Dendritic cell treated with granulocyte-macrophage colony-stimulating factor and Interleukin-4, amounts not matched to agents 40 ng/mL and 50 ng/mL, for 4 days (primary cell): ENCODE measurements at regions not wholly inside any gene's neighbourhood (a gene's known extent, or its start where the extent isn't known, plus 50 kb on each side); places are given as distances from the start of the nearest gene placed in this dataset.

ENCODE experiments used
- H3K27ac Mint-ChIP-seq: one replicate; pipeline ENCODE4 v1.8.0; 2022; ENCODE audit warnings: mild to moderate bottlenecking, mixed read lengths
- H3K27me3 Mint-ChIP-seq: one replicate; pipeline ENCODE4 v1.8.0; 2022; ENCODE audit warnings: mild to moderate bottlenecking, mixed read lengths
- H3K36me3 Mint-ChIP-seq: one replicate; pipeline ENCODE4 v1.8.0; 2022; ENCODE audit warnings: low read depth, mixed read lengths
- H3K4me1 Mint-ChIP-seq: one replicate; pipeline ENCODE4 v1.8.0; 2022; ENCODE audit warnings: low read depth, mixed read lengths
- H3K4me3 Mint-ChIP-seq: one replicate; pipeline ENCODE4 v1.8.0; 2022; ENCODE audit warnings: mild to moderate bottlenecking, moderate library complexity, mixed read lengths
- H3K9me3 Mint-ChIP-seq: one replicate; pipeline ENCODE4 v1.8.0; 2022; ENCODE audit warnings: mixed read lengths
- intact Hi-C: fragments of 100-400 bp; cut with micrococcal nuclease; formaldehyde crosslinking; loops from one replicate; pipeline ENCODE4 v1.15.0; 2022

DNA sequence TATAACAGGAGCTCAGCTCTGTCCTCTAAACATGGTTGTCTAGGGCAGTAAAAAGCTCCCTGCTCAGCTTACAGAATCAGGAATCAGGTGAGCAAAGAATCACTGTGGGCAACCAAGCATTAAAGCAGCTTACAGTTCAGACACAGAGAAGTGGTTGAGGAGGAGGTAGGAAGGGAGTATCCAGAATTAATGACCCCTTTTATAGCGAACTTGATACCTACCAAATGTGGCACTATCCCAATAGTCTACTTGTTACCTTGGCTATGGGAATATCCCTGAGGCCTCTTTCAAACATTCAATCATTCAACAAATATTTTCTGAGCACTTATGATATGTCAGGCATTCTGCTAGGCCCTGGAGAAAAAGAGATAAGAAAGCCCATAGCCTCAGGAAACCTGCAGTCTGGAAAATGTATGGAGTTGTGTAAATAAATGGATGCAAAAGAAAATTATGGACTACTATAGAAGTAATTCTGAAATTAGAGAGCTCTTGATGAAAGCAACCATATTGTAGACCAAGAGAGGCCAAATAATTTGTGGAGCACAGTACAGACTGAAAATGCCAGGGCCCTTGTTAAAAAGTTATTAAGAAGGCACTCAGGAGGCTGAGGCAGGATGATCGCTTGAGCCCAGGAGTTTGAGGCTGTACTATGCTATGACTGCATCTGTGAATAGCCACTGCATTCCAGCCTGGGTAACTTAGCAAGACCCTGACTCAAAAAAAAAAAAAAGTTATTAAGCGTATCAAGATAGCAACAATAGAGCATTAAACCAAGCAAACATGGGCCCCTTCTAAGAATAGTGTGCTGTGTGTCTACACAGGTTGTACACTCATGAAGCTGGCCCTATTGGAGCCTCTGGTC, 134.0 kb upstream of the CPSF6 start:
- Mint-ChIP-seq H3K4me3 (no peak overlapping the region), H3K4me1 (peaks cover 19% of the 10 kb centered on the region), H3K27ac (no peak overlapping the region), H3K9me3 (no peaks in the 10 kb centered on the region), H3K27me3 (no peaks in the 10 kb centered on the region), H3K36me3 (no peaks in the 10 kb centered on the region)
- intact Hi-C loops = no loop called here

DNA sequence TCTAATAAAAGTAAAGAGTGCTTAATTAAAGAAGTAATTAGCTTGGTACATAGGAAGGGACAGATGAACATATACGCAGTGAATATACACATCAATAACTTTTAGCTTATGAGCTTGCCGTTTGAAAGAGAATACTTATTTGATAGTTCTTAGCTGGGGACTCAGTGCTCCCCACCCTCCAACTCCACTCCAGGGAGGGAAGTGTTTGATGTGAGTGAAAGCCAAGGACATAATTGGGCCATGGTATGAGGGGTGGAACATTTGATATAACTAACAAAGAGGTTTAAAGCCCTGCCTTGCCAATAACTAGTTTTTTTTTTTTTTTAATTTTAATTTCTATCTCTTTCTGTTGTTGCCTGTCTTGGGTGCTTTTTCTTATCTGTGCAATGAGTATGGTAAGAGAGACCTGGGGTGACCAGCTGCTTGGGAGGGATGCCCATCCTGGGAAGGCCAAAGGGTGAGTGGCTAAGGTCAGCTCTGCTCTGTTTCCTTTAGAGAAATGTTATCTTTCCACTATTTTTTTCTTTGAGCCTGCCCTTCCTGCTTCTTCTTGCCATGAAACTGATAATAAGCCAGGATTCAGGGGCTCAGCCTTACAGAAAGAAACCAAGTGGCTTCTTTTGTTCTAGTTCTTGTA, 132.8 kb upstream of the CPSF6 start:
- H3K27ac Mint-ChIP-seq = no peak overlapping the region
- H3K36me3 Mint-ChIP-seq = no peaks in the 10 kb centered on the region
- intact Hi-C loops = no loop called here
- peaks cover 19% of the 10 kb centered on the region for H3K4me1 Mint-ChIP-seq
- no peak overlapping the region for H3K4me3 Mint-ChIP-seq
- no peaks in the 10 kb centered on the region for H3K9me3 Mint-ChIP-seq
- H3K27me3 Mint-ChIP-seq = no peaks in the 10 kb centered on the region

- H3K27me3 Mint-ChIP-seq = no peaks in the 10 kb centered on the region
- H3K4me3 Mint-ChIP-seq = no peak overlapping the region
- intact Hi-C loops = no loop called here
- no peak overlapping the region for H3K27ac Mint-ChIP-seq
- no peaks in the 10 kb centered on the region for H3K36me3 Mint-ChIP-seq
- no peaks in the 10 kb centered on the region for H3K9me3 Mint-ChIP-seq
- peaks cover 12% of the 10 kb centered on the region for H3K4me1 Mint-ChIP-seq
Measured at GRCh38 chr12:69107541-69107940, 131.8 kb upstream of the CPSF6 start.

DNA sequence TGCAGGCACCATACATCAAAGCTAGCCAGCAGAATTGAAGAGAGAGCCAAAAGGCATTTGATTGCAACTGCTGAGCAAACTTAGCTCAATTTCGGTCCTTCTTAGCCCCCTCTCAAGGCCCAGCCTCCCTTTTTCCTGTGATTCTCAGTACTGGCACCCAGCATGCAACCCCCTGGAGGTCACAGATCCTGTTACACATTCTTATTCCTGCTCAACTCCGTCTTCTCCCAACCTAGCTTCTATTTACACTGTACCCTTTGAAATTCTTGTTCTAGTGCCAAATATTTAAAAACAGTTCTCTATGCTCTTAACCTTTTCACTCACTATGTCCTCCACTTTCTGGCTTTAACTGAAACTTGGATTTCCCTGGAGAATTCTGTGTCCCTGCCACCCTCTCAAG, 131.3 kb upstream of the CPSF6 start:
- Mint-ChIP-seq H3K36me3 (no peaks in the 10 kb centered on the region), H3K27me3 (no peaks in the 10 kb centered on the region), H3K4me1 (peaks cover 7% of the 10 kb centered on the region), H3K27ac (no peak overlapping the region), H3K4me3 (no peak overlapping the region), H3K9me3 (no peaks in the 10 kb centered on the region)
- intact Hi-C loops = no loop called here

DNA sequence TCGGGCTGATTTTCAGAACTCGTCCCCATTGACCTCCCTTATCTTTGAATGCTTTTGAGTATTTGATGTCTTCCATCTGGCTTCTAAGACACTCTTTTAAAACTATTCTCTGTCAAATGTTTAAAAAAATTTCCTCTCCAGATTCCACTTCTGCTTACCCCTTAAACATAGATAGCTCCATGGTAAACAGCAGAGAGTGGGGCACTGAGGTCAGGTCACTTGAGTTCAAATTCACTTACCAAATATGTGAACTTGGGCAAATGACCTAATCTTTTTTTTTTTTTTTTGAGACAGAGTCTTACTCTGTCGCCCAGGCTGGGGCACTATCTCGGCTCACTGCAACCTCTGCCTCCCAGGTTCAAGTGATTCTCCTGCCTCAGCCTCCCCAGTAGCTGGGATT, 126.8 kb upstream of the CPSF6 start:
- intact Hi-C loops = no loop called here
- Mint-ChIP-seq H3K9me3 (peaks cover 9% of the 10 kb centered on the region), H3K4me1 (peaks cover 17% of the 10 kb centered on the region), H3K4me3 (no peak overlapping the region), H3K27me3 (no peaks in the 10 kb centered on the region), H3K36me3 (no peaks in the 10 kb centered on the region), H3K27ac (no peak overlapping the region)

DNA sequence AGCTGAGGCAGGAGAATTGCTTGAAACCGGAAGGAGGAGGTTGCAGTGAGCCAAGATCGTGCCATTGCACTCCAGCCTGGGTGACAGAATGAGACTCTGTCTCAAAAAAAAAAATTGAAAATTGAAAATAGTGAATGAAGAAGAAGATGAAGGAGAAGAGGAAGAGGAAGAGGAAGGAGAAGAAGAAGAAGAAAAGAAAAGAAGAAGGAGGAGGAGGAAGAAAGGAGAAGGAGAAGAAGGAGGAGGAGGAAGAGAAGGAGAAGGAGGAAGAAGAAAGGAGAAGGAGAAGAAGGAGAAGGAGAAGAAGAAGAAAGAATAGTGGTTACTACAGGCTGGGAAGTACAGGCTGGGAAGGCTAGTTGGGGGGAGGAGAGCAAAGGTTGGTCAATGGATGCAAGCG, 124.3 kb upstream of the CPSF6 start:
- Mint-ChIP-seq H3K9me3 (peaks cover 9% of the 10 kb centered on the region), H3K4me1 (peaks cover 12% of the 10 kb centered on the region), H3K36me3 (no peaks in the 10 kb centered on the region), H3K27me3 (no peaks in the 10 kb centered on the region), H3K4me3 (no peak overlapping the region), H3K27ac (no peak overlapping the region)
- intact Hi-C loops = no loop called here

GRCh38 chr12:69115951-69116350, 123.4 kb upstream of the CPSF6 start:
- Mint-ChIP-seq H3K27me3 (no peaks in the 10 kb centered on the region), H3K36me3 (no peaks in the 10 kb centered on the region), H3K4me1 (peaks cover 12% of the 10 kb centered on the region), H3K9me3 (peaks cover 9% of the 10 kb centered on the region), H3K27ac (no peak overlapping the region), H3K4me3 (no peak overlapping the region)
- intact Hi-C loops = no loop called here

DNA sequence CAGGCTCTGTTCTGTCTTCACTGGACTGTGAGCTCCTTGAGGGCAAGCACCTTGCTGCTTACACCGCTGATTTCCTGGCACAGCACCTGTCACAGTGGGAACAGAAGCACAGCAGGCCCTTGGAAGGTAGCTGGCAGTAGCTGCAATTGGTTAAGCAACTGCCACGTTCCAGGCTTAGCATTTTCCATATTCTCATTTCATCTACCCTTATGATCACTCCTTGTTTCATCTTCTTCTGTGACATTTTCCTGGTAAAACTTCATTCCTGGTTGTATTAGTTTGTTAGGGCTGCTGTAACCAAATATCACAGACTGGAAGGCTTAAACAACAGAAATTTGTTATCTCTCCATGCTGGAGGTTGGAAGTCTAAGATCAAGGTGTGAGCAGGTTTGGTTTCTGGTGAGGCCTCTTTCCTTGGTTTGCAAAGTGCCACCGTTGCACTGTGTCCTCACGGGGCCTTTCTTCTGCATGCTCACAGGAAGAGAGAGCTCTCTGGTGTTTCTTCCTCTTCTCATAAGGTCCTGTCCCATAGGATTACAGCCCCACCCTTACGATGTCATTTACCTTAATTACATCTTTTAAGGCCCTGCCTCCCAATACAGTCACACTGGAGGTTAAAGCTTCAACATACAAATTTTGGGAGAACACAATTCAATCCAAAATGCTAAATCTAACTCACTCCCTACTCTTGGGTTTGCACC, 121.7 kb upstream of the CPSF6 start:
- H3K4me1 Mint-ChIP-seq = peaks cover 12% of the 10 kb centered on the region
- intact Hi-C loops = no loop called here
- H3K27me3 Mint-ChIP-seq = no peaks in the 10 kb centered on the region
- no peaks in the 10 kb centered on the region for H3K36me3 Mint-ChIP-seq
- H3K27ac Mint-ChIP-seq = no peak overlapping the region
- no peak overlapping the region for H3K4me3 Mint-ChIP-seq
- peaks cover 9% of the 10 kb centered on the region for H3K9me3 Mint-ChIP-seq

- Mint-ChIP-seq H3K4me3 (no peak overlapping the region), H3K9me3 (peaks cover 9% of the 10 kb centered on the region)
Measured at GRCh38 chr12:69118516-69118915, 120.9 kb upstream of the CPSF6 start.

GRCh38 chr12:69119770-69120169, 119.6 kb upstream of the CPSF6 start:
- no peak overlapping the region for H3K27ac Mint-ChIP-seq
- H3K4me1 Mint-ChIP-seq = peaks cover 12% of the 10 kb centered on the region
- H3K4me3 Mint-ChIP-seq = no peak overlapping the region
- H3K27me3 Mint-ChIP-seq = no peaks in the 10 kb centered on the region
- peaks cover 7% of the 10 kb centered on the region for H3K9me3 Mint-ChIP-seq
- H3K36me3 Mint-ChIP-seq = no peaks in the 10 kb centered on the region
- intact Hi-C loops = no loop called here

More at GRCh38 chr12:69118516-69118915, 120.9 kb upstream of the CPSF6 start:
- H3K4me1 Mint-ChIP-seq = peaks cover 12% of the 10 kb centered on the region
- intact Hi-C loops = no loop called here
- H3K27me3 Mint-ChIP-seq = no peaks in the 10 kb centered on the region
- no peaks in the 10 kb centered on the region for H3K36me3 Mint-ChIP-seq
- no peak overlapping the region for H3K27ac Mint-ChIP-seq

DNA sequence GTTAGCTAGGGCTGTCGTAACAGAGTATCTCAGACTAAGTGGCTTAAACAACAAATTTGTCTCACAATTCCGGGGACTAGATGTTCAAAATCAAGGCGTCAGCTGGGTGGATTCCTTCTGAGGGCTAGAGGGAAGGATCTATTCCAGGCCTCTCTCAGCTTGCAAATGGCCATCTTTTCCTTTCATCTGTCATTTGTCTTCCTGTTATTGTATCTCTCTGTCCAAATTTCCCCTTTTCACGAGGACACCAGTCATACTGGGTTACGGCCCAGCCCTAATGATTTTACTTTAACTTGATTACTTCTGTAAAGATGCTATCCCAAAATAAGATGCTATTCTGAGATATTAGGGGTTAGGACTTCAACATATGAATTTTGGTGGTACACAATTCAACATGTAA, 119.0 kb upstream of the CPSF6 start:
- no peaks in the 10 kb centered on the region for H3K27me3 Mint-ChIP-seq
- H3K4me3 Mint-ChIP-seq = no peak overlapping the region
- intact Hi-C loops = no loop called here
- H3K27ac Mint-ChIP-seq = no peak overlapping the region
- H3K4me1 Mint-ChIP-seq = peaks cover 6% of the 10 kb centered on the region
- peaks cover 1% of the 10 kb centered on the region for H3K9me3 Mint-ChIP-seq
- H3K36me3 Mint-ChIP-seq = no peaks in the 10 kb centered on the region

GRCh38 chr12:69123311-69123710, 116.1 kb upstream of the CPSF6 start:
- Mint-ChIP-seq H3K9me3 (no peaks in the 10 kb centered on the region), H3K4me1 (no peaks in the 10 kb centered on the region), H3K27ac (no peak overlapping the region), H3K4me3 (no peak overlapping the region), H3K36me3 (no peaks in the 10 kb centered on the region), H3K27me3 (no peaks in the 10 kb centered on the region)
- intact Hi-C loops = no loop called here

DNA sequence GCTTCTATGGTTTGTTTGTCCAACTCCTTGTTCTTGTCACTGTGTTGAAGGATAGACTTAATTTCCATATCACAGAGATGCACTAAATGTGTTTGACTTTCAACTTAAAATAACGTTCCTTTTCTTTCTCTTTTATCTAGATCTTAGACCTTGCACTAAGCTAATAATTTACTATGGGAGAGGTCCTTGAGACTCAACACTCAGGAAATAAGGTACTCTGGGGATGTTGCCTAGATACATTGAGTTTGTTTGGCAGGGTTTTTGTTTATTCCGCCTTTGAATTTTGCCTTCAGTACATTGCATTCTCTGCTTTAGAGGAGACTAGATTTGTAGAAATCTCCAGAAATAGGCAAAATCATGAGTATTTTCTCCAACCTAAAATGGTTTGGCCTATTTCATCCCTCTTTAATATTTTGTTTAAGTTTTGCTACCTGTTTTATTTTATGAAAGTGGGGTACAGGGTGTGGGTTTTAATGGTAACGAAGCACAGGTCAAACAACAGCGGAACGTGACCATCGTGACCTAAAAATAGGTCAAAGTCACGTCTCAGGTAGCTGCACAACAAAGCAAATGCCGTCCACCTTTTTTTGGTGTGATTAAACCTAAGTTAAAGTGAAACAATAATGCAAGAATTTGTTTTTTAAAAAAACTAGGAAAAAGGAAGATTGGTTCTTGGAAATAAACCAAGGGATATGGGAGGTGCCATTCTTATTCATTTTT, 115.3 kb upstream of the CPSF6 start:
- Mint-ChIP-seq H3K36me3 (no peaks in the 10 kb centered on the region), H3K27ac (no peak overlapping the region), H3K9me3 (no peaks in the 10 kb centered on the region), H3K4me3 (no peak overlapping the region), H3K4me1 (no peaks in the 10 kb centered on the region), H3K27me3 (no peaks in the 10 kb centered on the region)
- intact Hi-C loops = no loop called here

DNA sequence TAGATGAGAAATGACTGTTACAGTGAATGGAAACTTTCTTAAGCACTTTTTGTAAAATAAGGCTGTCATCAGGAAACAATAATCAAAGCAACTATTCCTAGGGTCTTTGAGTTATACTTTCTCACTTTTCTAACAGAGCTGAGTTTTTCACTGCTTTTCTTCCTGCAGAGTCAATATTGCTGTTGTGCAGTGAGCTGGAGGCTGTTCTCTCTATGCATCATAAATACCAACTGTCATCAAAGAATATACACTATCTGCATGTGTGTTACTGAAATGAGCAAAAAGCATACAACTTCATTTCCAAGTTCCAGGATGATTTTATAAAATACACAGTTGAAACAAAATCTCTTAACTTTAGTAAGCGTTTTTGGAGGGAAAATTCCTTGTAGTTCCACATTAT, 110.4 kb upstream of the CPSF6 start:
- intact Hi-C loops = no loop called here
- H3K4me3 Mint-ChIP-seq = no peak overlapping the region
- H3K4me1 Mint-ChIP-seq = no peaks in the 10 kb centered on the region

More for the DNA sequence above, 110.4 kb upstream of the CPSF6 start:
- Mint-ChIP-seq H3K9me3 (no peaks in the 10 kb centered on the region), H3K36me3 (no peaks in the 10 kb centered on the region), H3K27me3 (no peaks in the 10 kb centered on the region), H3K27ac (no peak overlapping the region)
